HCT116 (cell line): ENCODE measurements at regions not wholly inside any gene's neighbourhood (a gene's known extent, or its start where the extent isn't known, plus 50 kb on each side); places are given as distances from the start of the nearest gene placed in this dataset.

ENCODE experiments used
- EZH2 ChIP-seq: fragments of 200-600 bp; sonication (generic); IDR thresholded peaks from 2 replicates; pipeline ENCODE4 v1.6.1; 2017; ENCODE audit warnings: antibody characterized with exemption, mixed run types
- EZH2phosphoT487 ChIP-seq: fragments of 200-600 bp; IDR thresholded peaks from 2 replicates; pipeline ENCODE4 v1.6.1; 2018; ENCODE audit warnings: antibody characterized with exemption, borderline replicate concordance
- JUND ChIP-seq: IDR thresholded peaks from 2 replicates; pipeline ENCODE4 v1.6.1; 2012
- POLR2A ChIP-seq: IDR thresholded peaks from 2 replicates; pipeline ENCODE4 v1.7.0; 2011; ENCODE audit warnings: borderline replicate concordance; ENCODE audit not compliant: insufficient read depth, insufficient read length; ENCODE audit errors: extremely low read depth
- SIN3A ChIP-seq: IDR thresholded peaks from 2 replicates; pipeline ENCODE4 v1.6.1; 2012; ENCODE audit warnings: low read depth
- SRF ChIP-seq: IDR thresholded peaks from 2 replicates; pipeline ENCODE4 v1.6.1; 2012; ENCODE audit warnings: low read depth
- YY1 ChIP-seq: IDR thresholded peaks from 2 replicates; pipeline ENCODE4 v1.6.1; 2011; ENCODE audit warnings: low read length, low read depth, moderate library complexity, mild to moderate bottlenecking; ENCODE audit not compliant: insufficient replicate concordance; ENCODE audit errors: extremely low read depth
- ZFX ChIP-seq: fragments of 450-650 bp; IDR thresholded peaks from 2 replicates; pipeline ENCODE4 v1.6.1; 2017
- ZNF274 ChIP-seq: fragments of 200-500 bp; sonication (Bioruptor generic); IDR thresholded peaks from 2 replicates; pipeline ENCODE4 v1.6.1; 2014; ENCODE audit warnings: mild to moderate bottlenecking, low read depth, low read length, inconsistent platforms
- TF ChIP-seq, protein P1 (sequence below), 3 experiments: fragments of 200-600 bp in 1 of 3; sonication (generic) in 1 of 3; IDR thresholded peaks in 2 of 3; conservative IDR thresholded peaks in 1 of 3; 2 replicates each; pipeline ENCODE4 v1.5.1; 2012 to 2017; ENCODE audit warnings: low read depth in 2 of 3, low read length in 2 of 3, antibody characterized with exemption in 1 of 3, borderline replicate concordance in 1 of 3, control low read depth in 1 of 3, mild to moderate bottlenecking in 1 of 3, mixed read lengths in 1 of 3, mixed run types in 1 of 3, moderate library complexity in 1 of 3; ENCODE audit not compliant: insufficient read depth in 1 of 3
- TF ChIP-seq, protein P2 (sequence below): IDR thresholded peaks from 2 replicates; pipeline ENCODE4 v1.6.1; 2012
- TF ChIP-seq, protein P3 (sequence below): IDR thresholded peaks from 2 replicates; pipeline ENCODE4 v1.6.1; 2011; ENCODE audit warnings: mild to moderate bottlenecking, low read length, moderate library complexity; ENCODE audit not compliant: insufficient replicate concordance; ENCODE audit errors: extremely low read depth

DNA sequence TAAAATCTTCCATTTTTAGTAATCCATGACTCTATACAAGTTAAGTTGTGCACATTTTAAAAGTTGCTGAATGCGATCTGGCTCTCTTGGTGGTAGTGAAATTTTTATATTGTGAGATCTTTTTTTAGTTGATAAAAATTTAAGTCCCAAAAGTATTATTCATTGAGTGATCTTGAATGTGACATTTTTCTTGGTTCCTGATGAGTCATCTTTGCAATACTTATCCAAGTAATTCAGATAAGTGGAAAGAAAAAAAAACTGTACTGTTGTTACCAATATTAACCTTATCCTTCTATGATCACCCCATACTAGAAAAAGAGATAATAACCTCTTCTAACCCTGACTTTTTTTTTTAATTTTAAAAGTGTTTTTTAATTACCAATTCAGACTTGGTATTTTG, 601.3 kb downstream of the PSAT1 start:
- no peak for TF ChIP-seq JUND
- no peak for TF ChIP-seq YY1
- TF ChIP-seq, protein P1, sequence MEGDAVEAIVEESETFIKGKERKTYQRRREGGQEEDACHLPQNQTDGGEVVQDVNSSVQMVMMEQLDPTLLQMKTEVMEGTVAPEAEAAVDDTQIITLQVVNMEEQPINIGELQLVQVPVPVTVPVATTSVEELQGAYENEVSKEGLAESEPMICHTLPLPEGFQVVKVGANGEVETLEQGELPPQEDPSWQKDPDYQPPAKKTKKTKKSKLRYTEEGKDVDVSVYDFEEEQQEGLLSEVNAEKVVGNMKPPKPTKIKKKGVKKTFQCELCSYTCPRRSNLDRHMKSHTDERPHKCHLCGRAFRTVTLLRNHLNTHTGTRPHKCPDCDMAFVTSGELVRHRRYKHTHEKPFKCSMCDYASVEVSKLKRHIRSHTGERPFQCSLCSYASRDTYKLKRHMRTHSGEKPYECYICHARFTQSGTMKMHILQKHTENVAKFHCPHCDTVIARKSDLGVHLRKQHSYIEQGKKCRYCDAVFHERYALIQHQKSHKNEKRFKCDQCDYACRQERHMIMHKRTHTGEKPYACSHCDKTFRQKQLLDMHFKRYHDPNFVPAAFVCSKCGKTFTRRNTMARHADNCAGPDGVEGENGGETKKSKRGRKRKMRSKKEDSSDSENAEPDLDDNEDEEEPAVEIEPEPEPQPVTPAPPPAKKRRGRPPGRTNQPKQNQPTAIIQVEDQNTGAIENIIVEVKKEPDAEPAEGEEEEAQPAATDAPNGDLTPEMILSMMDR (IDR thresholded peaks at IDR 0.05 in 2 of 3, conservative IDR thresholded peaks at IDR 0.05 in 1 of 3; ENCODE audit: borderline replicate concordance in 1 of 3, insufficient read depth in 1 of 3, low read depth in 2 of 3, low read length in 2 of 3), result no peak
- no peak for TF ChIP-seq EZH2phosphoT487
- TF ChIP-seq, protein P2, sequence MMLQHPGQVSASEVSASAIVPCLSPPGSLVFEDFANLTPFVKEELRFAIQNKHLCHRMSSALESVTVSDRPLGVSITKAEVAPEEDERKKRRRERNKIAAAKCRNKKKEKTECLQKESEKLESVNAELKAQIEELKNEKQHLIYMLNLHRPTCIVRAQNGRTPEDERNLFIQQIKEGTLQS, result no peak
- no peak for TF ChIP-seq SIN3A
- TF ChIP-seq POLR2A, result no peak
- no peak for TF ChIP-seq EZH2
- no peak for TF ChIP-seq ZFX
- TF ChIP-seq ZNF274, result no peak
- TF ChIP-seq, protein P3, sequence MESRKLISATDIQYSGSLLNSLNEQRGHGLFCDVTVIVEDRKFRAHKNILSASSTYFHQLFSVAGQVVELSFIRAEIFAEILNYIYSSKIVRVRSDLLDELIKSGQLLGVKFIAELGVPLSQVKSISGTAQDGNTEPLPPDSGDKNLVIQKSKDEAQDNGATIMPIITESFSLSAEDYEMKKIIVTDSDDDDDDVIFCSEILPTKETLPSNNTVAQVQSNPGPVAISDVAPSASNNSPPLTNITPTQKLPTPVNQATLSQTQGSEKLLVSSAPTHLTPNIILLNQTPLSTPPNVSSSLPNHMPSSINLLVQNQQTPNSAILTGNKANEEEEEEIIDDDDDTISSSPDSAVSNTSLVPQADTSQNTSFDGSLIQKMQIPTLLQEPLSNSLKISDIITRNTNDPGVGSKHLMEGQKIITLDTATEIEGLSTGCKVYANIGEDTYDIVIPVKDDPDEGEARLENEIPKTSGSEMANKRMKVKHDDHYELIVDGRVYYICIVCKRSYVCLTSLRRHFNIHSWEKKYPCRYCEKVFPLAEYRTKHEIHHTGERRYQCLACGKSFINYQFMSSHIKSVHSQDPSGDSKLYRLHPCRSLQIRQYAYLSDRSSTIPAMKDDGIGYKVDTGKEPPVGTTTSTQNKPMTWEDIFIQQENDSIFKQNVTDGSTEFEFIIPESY, result no peak
- no peak for TF ChIP-seq SRF
